Right lobe of liver (tissue), 4 donors: ENCODE measurements at regions not wholly inside any gene's neighbourhood (a gene's known extent, or its start where the extent isn't known, plus 50 kb on each side); places are given as distances from the start of the nearest gene placed in this dataset.

Experiments used
- POLR2A ChIP-seq: fragments of 450-650 bp; IDR thresholded peaks from one replicate; pipeline ENCODE4 v1.6.1; 2017; ENCODE audit warnings: antibody characterized with exemption, mild to moderate bottlenecking
- TF ChIP-seq, protein P1 (sequence below), 4 donors: fragments of 200-600 bp in 3 of 4; fragments of 450-650 bp in 1 of 4; IDR thresholded peaks; one replicate each; pipeline versions ENCODE4 v1.5.1 to v1.8.0; 2016 to 2022; ENCODE audit warnings: antibody characterized with exemption in 4 of 4, mild to moderate bottlenecking in 2 of 4
- donor health status: DM: no; HTN: no; CAD: no.
- donor health status: DM: no; HTN: no; CAD: no.
- donor health status: DM: no; HTN: yes; CAD: no.

DNA sequence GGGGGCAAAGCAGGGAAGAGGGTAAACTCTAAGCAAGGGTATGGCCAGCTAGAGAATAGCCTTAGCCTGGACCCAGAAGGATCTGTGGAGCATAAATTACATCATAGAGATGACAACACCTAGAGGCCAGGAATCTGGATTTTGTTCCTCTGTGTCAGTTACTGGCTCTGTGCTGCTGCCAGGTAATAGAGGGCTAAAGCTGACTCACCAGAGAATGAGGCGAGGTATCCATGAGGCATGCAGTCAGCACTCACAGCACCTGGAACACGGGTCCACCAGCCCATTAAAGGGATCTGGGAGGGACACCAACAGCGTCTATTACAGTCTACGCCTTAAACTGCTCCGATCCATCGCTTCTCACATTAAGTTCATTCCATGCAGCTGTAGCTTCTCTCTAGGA lies 74.9 kb upstream of the CMKLR1 start:
- TF ChIP-seq, protein P1, sequence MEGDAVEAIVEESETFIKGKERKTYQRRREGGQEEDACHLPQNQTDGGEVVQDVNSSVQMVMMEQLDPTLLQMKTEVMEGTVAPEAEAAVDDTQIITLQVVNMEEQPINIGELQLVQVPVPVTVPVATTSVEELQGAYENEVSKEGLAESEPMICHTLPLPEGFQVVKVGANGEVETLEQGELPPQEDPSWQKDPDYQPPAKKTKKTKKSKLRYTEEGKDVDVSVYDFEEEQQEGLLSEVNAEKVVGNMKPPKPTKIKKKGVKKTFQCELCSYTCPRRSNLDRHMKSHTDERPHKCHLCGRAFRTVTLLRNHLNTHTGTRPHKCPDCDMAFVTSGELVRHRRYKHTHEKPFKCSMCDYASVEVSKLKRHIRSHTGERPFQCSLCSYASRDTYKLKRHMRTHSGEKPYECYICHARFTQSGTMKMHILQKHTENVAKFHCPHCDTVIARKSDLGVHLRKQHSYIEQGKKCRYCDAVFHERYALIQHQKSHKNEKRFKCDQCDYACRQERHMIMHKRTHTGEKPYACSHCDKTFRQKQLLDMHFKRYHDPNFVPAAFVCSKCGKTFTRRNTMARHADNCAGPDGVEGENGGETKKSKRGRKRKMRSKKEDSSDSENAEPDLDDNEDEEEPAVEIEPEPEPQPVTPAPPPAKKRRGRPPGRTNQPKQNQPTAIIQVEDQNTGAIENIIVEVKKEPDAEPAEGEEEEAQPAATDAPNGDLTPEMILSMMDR (IDR thresholded peaks at IDR 0.05) = no peak
- TF ChIP-seq POLR2A = no peak
